ENCODE measurements at regions not wholly inside any gene's neighbourhood (a gene's known extent, or its start where the extent isn't known, plus 50 kb on each side); places are given as distances from the start of the nearest gene placed in this dataset.

- Histone ChIP-seq H3K4me1 (no peaks in the 10 kb centered on the region), H3K27me3 (no peaks in the 10 kb centered on the region), H3K27ac (no peak overlapping the region), H3K36me3 (no peaks in the 10 kb centered on the region), H3K9me3 (peaks cover 0 to 2% (median under 1%) of the 10 kb centered on the region in 4 donors), H3K4me3 (no peak overlapping the region)
- 31% methylated on average over 3 of the region's 3 CpGs for WGBS, 2 donors
- no peak for DNase-seq (ENCODE audit: low spot score in 2 of 2)
- no peak for TF ChIP-seq CTCF (IDR thresholded peaks at IDR 0.05)
- TF ChIP-seq EP300 (IDR thresholded peaks at IDR 0.05), result no peak
- TF ChIP-seq POLR2A (IDR thresholded peaks at IDR 0.05), result no peak
Measured at GRCh38 chr17:53249036-53249435, 573.7 kb upstream of the KIF2B start.

GRCh38 chr17:53234138-53234537, 588.6 kb upstream of the KIF2B start:
- Histone ChIP-seq H3K27ac (no peak overlapping the region), H3K27me3 (no peaks in the 10 kb centered on the region)

GRCh38 chr17:53227514-53227913, 595.2 kb upstream of the KIF2B start:
- Histone ChIP-seq H3K36me3 (no peaks in the 10 kb centered on the region), H3K27ac (no peak overlapping the region)
- WGBS, 2 donors, result 83 to 86% methylated on average over 2 of the region's 2 CpGs

More at GRCh38 chr17:53234138-53234537, 588.6 kb upstream of the KIF2B start:
- 93 to 94% methylated on average over 2 of the region's 2 CpGs for WGBS, 2 donors
- Histone ChIP-seq H3K9me3 (peaks cover 0 to 16% (median 0%) of the 10 kb centered on the region in 4 donors), H3K4me1 (no peaks in the 10 kb centered on the region), H3K4me3 (no peak overlapping the region), H3K36me3 (no peaks in the 10 kb centered on the region)
- DNase-seq (ENCODE audit: low spot score in 2 of 2), result no peak
- TF ChIP-seq EP300 (IDR thresholded peaks at IDR 0.05) (no peak), POLR2A (IDR thresholded peaks at IDR 0.05) (no peak)

GRCh38 chr17:53227111-53227510, 595.6 kb upstream of the KIF2B start:
- H3K27ac ChIP-seq, result no peak overlapping the region
- H3K4me1 ChIP-seq, result no peaks in the 10 kb centered on the region
- 35% methylated on average over 2 of the region's 2 CpGs for WGBS, 2 donors
- no peak for TF ChIP-seq EP300 (IDR thresholded peaks at IDR 0.05)
- TF ChIP-seq POLR2A (IDR thresholded peaks at IDR 0.05), result no peak
- no peak for TF ChIP-seq CTCF (IDR thresholded peaks at IDR 0.05)
- H3K27me3 ChIP-seq, result no peaks in the 10 kb centered on the region
- no peaks in the 10 kb centered on the region for H3K36me3 ChIP-seq
- no peak for DNase-seq (ENCODE audit: low spot score in 2 of 2)
- peaks cover 0 to 3% (median 0%) of the 10 kb centered on the region in 4 donors for H3K9me3 ChIP-seq
- no peak overlapping the region for H3K4me3 ChIP-seq

More at GRCh38 chr17:53227514-53227913, 595.2 kb upstream of the KIF2B start:
- no peaks in the 10 kb centered on the region for H3K27me3 ChIP-seq
- no peak for TF ChIP-seq POLR2A (IDR thresholded peaks at IDR 0.05)
- TF ChIP-seq CTCF (IDR thresholded peaks at IDR 0.05), result no peak
- TF ChIP-seq EP300 (IDR thresholded peaks at IDR 0.05), result no peak
- H3K4me3 ChIP-seq, result no peak overlapping the region
- no peaks in the 10 kb centered on the region for H3K4me1 ChIP-seq
- DNase-seq (ENCODE audit: low spot score in 2 of 2), result no peak
- H3K9me3 ChIP-seq, result peaks cover 0 to 3% (median 0%) of the 10 kb centered on the region in 4 donors

GRCh38 chr17:53219821-53220220, 602.9 kb upstream of the KIF2B start:
- no peaks in the 10 kb centered on the region for H3K36me3 ChIP-seq
- H3K27me3 ChIP-seq, result no peaks in the 10 kb centered on the region
- H3K27ac ChIP-seq, result no peak overlapping the region
- no peak for DNase-seq (ENCODE audit: low spot score in 2 of 2)
- no peaks in the 10 kb centered on the region for H3K4me1 ChIP-seq
- H3K4me3 ChIP-seq, result no peak overlapping the region
- TF ChIP-seq CTCF (IDR thresholded peaks at IDR 0.05), result no peak
- no peak for TF ChIP-seq EP300 (IDR thresholded peaks at IDR 0.05)
- TF ChIP-seq POLR2A (IDR thresholded peaks at IDR 0.05), result no peak
- peaks cover 0 to 15% (median 0%) of the 10 kb centered on the region in 4 donors for H3K9me3 ChIP-seq

GRCh38 chr17:53218723-53219122, 604.0 kb upstream of the KIF2B start:
- H3K4me1 ChIP-seq, result no peaks in the 10 kb centered on the region
- 81 to 87% methylated on average over 2 of the region's 2 CpGs for WGBS, 2 donors

More at GRCh38 chr17:53218723-53219122, 604.0 kb upstream of the KIF2B start:
- DNase-seq (ENCODE audit: low spot score in 2 of 2), result no peak
- Histone ChIP-seq H3K36me3 (no peaks in the 10 kb centered on the region), H3K27me3 (no peaks in the 10 kb centered on the region), H3K27ac (no peak overlapping the region), H3K4me3 (no peak overlapping the region), H3K9me3 (peaks cover 0 to 15% (median 0%) of the 10 kb centered on the region in 4 donors)
- TF ChIP-seq POLR2A (IDR thresholded peaks at IDR 0.05), result no peak
- no peak for TF ChIP-seq CTCF (IDR thresholded peaks at IDR 0.05)
- TF ChIP-seq EP300 (IDR thresholded peaks at IDR 0.05), result no peak

Measured in tibial nerve (tissue), 4 donors.